ENCODE measurements at regions not wholly inside any gene's neighbourhood (a gene's known extent, or its start where the extent isn't known, plus 50 kb on each side); places are given as distances from the start of the nearest gene placed in this dataset.

DNA sequence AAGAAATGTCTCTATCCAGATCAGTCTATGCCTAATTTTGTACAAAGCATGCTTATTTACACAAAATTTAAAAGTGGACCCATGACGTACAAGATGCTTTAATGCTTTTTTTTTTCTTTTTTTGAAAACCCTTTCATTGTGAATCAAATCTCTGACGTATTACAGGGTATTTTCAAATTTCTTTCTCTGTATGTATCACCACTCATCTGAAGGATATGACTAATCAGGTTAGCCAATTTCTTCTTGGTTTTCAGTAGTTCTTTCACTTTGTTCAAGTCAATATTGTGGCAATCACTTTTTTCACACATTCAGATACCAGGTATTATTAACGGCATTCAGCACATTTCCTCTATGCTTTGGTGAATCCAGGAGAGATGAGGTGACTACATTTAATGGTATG, 685.3 kb downstream of the TRHDE start:
- 76 to 87% methylated on average over 3 of the region's 3 CpGs for WGBS, 2 donors
- TF ChIP-seq POLR2A (IDR thresholded peaks at IDR 0.05) (no peak), POLR2AphosphoS5 (IDR thresholded peaks at IDR 0.05) (no peak), EP300 (IDR thresholded peaks at IDR 0.05) (no peak), CTCF (IDR thresholded peaks at IDR 0.05) (no peak)
- no peaks in the 10 kb centered on the region for H3K4me1 ChIP-seq
- no peaks in the 10 kb centered on the region for H3K36me3 ChIP-seq
- intact Hi-C loops (cut with DNase I): no loop called here
- H3K27me3 ChIP-seq: no peaks in the 10 kb centered on the region
- H3K27ac ChIP-seq: no peak overlapping the region
- no peaks in the 10 kb centered on the region for H3K9me3 ChIP-seq
- no peak for DNase-seq
- no peak overlapping the region for H3K4me3 ChIP-seq

DNA sequence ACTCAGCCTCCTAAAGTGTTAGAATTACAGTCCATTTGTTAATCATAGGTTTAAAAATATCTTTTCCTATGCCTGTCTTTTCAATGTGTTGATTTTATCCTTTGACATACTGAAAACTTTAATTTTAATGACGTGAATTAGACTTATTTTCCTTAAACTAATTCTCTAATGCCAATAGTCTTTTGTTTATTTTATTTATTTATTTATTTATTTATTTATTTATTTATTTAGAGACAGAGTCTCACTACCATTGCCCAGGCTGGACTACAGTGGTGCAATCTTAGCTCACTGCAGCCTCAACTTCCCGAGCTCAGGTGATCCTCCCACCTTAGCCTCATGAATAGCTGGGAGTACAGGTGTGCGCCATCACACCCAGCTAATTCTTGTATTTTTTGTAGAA, 694.5 kb downstream of the TRHDE start:
- no peak for DNase-seq
- intact Hi-C loops (cut with DNase I): no loop called here
- 71 to 76% methylated on average over 3 of the region's 3 CpGs for WGBS, 2 donors

DNA sequence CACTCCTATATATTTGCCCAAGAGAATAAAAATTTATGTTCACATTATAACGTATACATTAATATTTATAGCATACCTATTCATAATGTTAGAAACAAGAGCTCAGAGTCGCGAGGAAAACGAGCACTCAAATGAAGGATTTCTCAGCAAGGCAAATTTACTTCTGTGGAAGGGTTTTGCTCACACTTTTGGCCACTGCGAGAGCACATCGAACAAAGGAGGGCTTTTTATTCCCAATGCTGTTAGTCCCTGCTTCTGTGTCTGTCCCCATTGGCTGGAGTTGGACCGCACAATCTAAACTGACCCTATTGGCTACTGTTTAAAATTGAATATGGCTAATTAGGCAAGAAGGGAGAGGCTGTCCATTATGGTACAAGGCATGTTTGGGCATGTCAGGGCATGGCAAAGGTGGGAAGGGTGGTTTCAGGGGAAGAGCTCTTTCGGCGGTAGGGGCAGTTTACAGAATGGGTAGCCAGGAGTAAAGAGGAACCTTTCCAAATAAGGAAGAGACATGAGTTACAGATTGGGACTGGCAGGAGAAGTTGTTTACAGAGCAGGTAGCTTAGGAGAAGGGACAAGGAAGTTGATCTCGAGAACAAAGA, 702.9 kb downstream of the TRHDE start:
- no peak overlapping the region for H3K4me3 ChIP-seq
- H3K9me3 ChIP-seq: peaks cover 0 to 6% (median 0%) of the 10 kb centered on the region in 4 donors
- intact Hi-C loops (cut with DNase I): no loop called here
- H3K36me3 ChIP-seq: no peaks in the 10 kb centered on the region
- H3K4me1 ChIP-seq: no peaks in the 10 kb centered on the region
- TF ChIP-seq CTCF (IDR thresholded peaks at IDR 0.05): no peak
- no peak for TF ChIP-seq EP300 (IDR thresholded peaks at IDR 0.05)
- no peak for TF ChIP-seq POLR2AphosphoS5 (IDR thresholded peaks at IDR 0.05)
- TF ChIP-seq POLR2A (IDR thresholded peaks at IDR 0.05): no peak
- 75 to 90% methylated on average over 10 of the region's 10 CpGs for WGBS, 2 donors
- no peaks in the 10 kb centered on the region for H3K27me3 ChIP-seq
- no peak for DNase-seq
- no peak overlapping the region for H3K27ac ChIP-seq

More for the DNA sequence above, 694.5 kb downstream of the TRHDE start:
- TF ChIP-seq POLR2AphosphoS5 (IDR thresholded peaks at IDR 0.05) (no peak), EP300 (IDR thresholded peaks at IDR 0.05) (no peak), CTCF (IDR thresholded peaks at IDR 0.05) (no peak), POLR2A (IDR thresholded peaks at IDR 0.05) (no peak)
- no peaks in the 10 kb centered on the region for H3K36me3 ChIP-seq
- H3K27me3 ChIP-seq: no peaks in the 10 kb centered on the region
- H3K4me1 ChIP-seq: no peaks in the 10 kb centered on the region
- H3K9me3 ChIP-seq: no peaks in the 10 kb centered on the region
- no peak overlapping the region for H3K4me3 ChIP-seq
- H3K27ac ChIP-seq: no peak overlapping the region

DNA sequence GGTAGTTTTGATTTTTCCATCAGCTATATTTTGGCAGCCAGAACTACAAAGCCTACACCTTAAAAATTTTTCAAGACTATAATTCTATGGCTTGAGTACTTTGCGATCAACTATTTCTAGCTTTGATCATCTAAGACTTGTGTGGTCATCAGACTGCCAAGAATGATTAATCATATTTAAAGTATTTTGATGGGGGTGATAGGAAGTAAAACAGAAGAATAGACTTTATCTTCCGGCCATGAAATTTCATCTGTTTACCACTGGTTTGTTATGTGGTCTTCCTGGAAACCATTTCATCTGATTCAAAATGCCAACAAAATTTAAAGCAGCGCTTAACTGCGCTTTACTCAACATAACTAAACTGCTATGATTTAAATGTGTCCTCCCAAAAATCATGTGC, 706.8 kb downstream of the TRHDE start:
- intact Hi-C loops (cut with DNase I): no loop called here
- H3K36me3 ChIP-seq: no peaks in the 10 kb centered on the region
- 92 to 97% methylated on average over 4 of the region's 4 CpGs for WGBS, 2 donors
- no peak for TF ChIP-seq EP300 (IDR thresholded peaks at IDR 0.05)
- no peak for TF ChIP-seq CTCF (IDR thresholded peaks at IDR 0.05)
- no peak for TF ChIP-seq POLR2AphosphoS5 (IDR thresholded peaks at IDR 0.05)
- no peak for TF ChIP-seq POLR2A (IDR thresholded peaks at IDR 0.05)
- H3K4me1 ChIP-seq: no peaks in the 10 kb centered on the region
- H3K9me3 ChIP-seq: peaks cover 0 to 6% (median 0%) of the 10 kb centered on the region in 4 donors
- H3K4me3 ChIP-seq: no peak overlapping the region
- no peak for DNase-seq
- no peaks in the 10 kb centered on the region for H3K27me3 ChIP-seq
- H3K27ac ChIP-seq: no peak overlapping the region

GRCh38 chr12:72982356-72982755, 710.2 kb downstream of the TRHDE start:
- intact Hi-C loops (cut with DNase I): no loop called here
- WGBS, 2 donors: 83 to 87% methylated on average over 5 of the region's 5 CpGs
- Histone ChIP-seq H3K4me1 (no peaks in the 10 kb centered on the region), H3K9me3 (no peaks in the 10 kb centered on the region), H3K4me3 (no peak overlapping the region), H3K36me3 (no peaks in the 10 kb centered on the region), H3K27ac (no peak overlapping the region), H3K27me3 (no peaks in the 10 kb centered on the region)
- DNase-seq: no peak
- TF ChIP-seq POLR2AphosphoS5 (IDR thresholded peaks at IDR 0.05): no peak
- TF ChIP-seq POLR2A (IDR thresholded peaks at IDR 0.05): no peak
- no peak for TF ChIP-seq CTCF (IDR thresholded peaks at IDR 0.05)
- TF ChIP-seq EP300 (IDR thresholded peaks at IDR 0.05): no peak
